Transverse colon (tissue), 4 donors: ENCODE measurements at regions not wholly inside any gene's neighbourhood (a gene's known extent, or its start where the extent isn't known, plus 50 kb on each side); places are given as distances from the start of the nearest gene placed in this dataset.

Experiments used
- DNase-seq: peaks from one replicate; pipeline ENCODE4 v3.0.0-alpha.2; 2019
- H3K27ac ChIP-seq, 4 donors: fragments of 200-600 bp; sonication (generic); 2 replicates each; pipeline ENCODE4 v1.5.1; 2016 to 2018; ENCODE audit warnings: inconsistent platforms in 4 of 4
- H3K27me3 ChIP-seq: fragments of 200-600 bp; sonication (generic); 2 replicates; pipeline ENCODE4 v1.5.1; 2017; ENCODE audit warnings: inconsistent platforms
- H3K36me3 ChIP-seq, 4 donors: fragments of 200-600 bp; sonication (generic); 2 replicates each; pipeline ENCODE4 v1.5.1; 2017 to 2019; ENCODE audit warnings: inconsistent platforms in 4 of 4
- H3K4me1 ChIP-seq, 4 donors: fragments of 200-600 bp; sonication (generic); 2 replicates each; pipeline ENCODE4 v1.5.1; 2017 to 2020; ENCODE audit warnings: inconsistent platforms in 4 of 4
- H3K4me3 ChIP-seq, 4 donors: fragments of 200-600 bp; sonication (generic); 1 replicate in 1 of 4; 2 replicates in 3 of 4; pipeline versions ENCODE4 v1.5.1 to v1.6.1; 2017 to 2019; ENCODE audit warnings: inconsistent platforms in 4 of 4
- H3K9me3 ChIP-seq, 2 donors: fragments of 200-600 bp; sonication (generic); 2 replicates each; pipeline ENCODE4 v1.5.1; 2017 to 2019; ENCODE audit warnings: inconsistent platforms in 2 of 2
- CTCF ChIP-seq, 5 experiments: fragments of 200-600 bp in 3 of 5; fragments of 450-650 bp in 2 of 5; sonication (generic) in 3 of 5; IDR thresholded peaks; 1 replicate in 2 of 5; 2 replicates in 3 of 5; pipeline ENCODE4 v1.5.1; 2016 to 2017; ENCODE audit warnings: antibody characterized with exemption in 5 of 5, inconsistent platforms in 3 of 5, mild to moderate bottlenecking in 2 of 5, moderate library complexity in 1 of 5
- EP300 ChIP-seq: sonication (generic); formaldehyde crosslinking; IDR thresholded peaks from one replicate; pipeline ENCODE4 v1.6.1; 2017; ENCODE audit warnings: antibody characterized with exemption, low read depth
- POLR2A ChIP-seq: fragments of 450-650 bp; IDR thresholded peaks from one replicate; pipeline ENCODE4 v1.6.1; 2016; ENCODE audit warnings: antibody characterized with exemption, mild to moderate bottlenecking, moderate library complexity
- POLR2AphosphoS5 ChIP-seq, 3 donors: sonication (generic); formaldehyde crosslinking; IDR thresholded peaks; one replicate each; pipeline ENCODE4 v1.6.1; 2016; ENCODE audit warnings: antibody characterized with exemption in 3 of 3
- WGBS, 2 donors: methylation state at CpG; one replicate each; pipeline ENCODE4 v1.1.5; 2018; ENCODE audit warnings: low coverage in 1 of 2; 5-methylcytosine and 5-hydroxymethylcytosine counted together
- in situ Hi-C, 4 donors: fragments of 200-750 bp; cut with MboI; loops; one replicate each; pipeline versions ENCODE4 v1.15.0 to v1.15.1; 2017; ENCODE audit warnings: low sequenced_read_pairs in 3 of 4, low pct_ligation_motif_present in 1 of 4, low pct_unique_long_range_greater_than_20kb in 1 of 4
- intact Hi-C: fragments of 100-400 bp; cut with DNase I; formaldehyde crosslinking; loops from one replicate; pipeline ENCODE4 v1.15.1; 2023; ENCODE audit warnings: low total_unique reads

- in situ Hi-C loops: no loop called here
- H3K4me1 ChIP-seq: no peaks in the 10 kb centered on the region
- WGBS, 2 donors: 94% methylated on average over 5 to 11 of the region's 11 CpGs
- TF ChIP-seq EP300 (no peak), POLR2A (no peak), CTCF (IDR thresholded peaks at IDR 0.05) (no peak), POLR2AphosphoS5 (IDR thresholded peaks at IDR 0.05) (no peak)
- DNase-seq: no peak
- H3K27ac ChIP-seq: no peak overlapping the region
- H3K27me3 ChIP-seq: peaks cover 4% of the 10 kb centered on the region
- intact Hi-C loops: no loop called here
- no peak overlapping the region for H3K4me3 ChIP-seq
- no peaks in the 10 kb centered on the region for H3K9me3 ChIP-seq
- H3K36me3 ChIP-seq: no peaks in the 10 kb centered on the region
Measured at GRCh38 chr7:50837965-50838364, 55.3 kb upstream of the GRB10 start.

DNA sequence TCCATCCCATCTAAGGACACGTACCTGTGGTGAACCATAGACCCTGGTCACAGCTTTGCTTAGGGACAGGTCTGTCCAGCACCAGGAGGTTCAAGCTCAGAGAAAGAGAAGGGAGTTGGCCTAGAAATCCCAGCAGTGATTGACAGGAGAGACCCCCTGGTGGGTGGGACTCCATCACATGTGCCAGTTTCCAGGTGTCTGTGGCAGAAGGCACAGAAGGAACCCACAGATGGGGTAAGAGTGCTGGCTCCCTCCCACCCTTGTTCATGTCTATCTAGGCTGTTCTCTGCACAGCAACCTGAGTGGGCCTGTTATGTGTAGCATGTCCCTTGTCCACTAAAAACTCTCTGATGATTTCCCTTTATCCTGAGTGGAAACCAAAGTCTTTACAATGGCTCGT is 54.0 kb upstream of the GRB10 start:
- no peak overlapping the region for H3K4me3 ChIP-seq
- 74 to 100% methylated on average over 1 to 2 of the region's 2 CpGs for WGBS, 2 donors
- no peaks in the 10 kb centered on the region for H3K4me1 ChIP-seq
- intact Hi-C loops (no loop called here), in situ Hi-C loops (no loop called here)
- H3K27me3 ChIP-seq: peaks cover 8% of the 10 kb centered on the region
- TF ChIP-seq CTCF (IDR thresholded peaks at IDR 0.05) (no peak), POLR2AphosphoS5 (IDR thresholded peaks at IDR 0.05) (no peak), EP300 (no peak), POLR2A (no peak)
- H3K36me3 ChIP-seq: no peaks in the 10 kb centered on the region
- no peaks in the 10 kb centered on the region for H3K9me3 ChIP-seq
- DNase-seq: no peak
- no peak overlapping the region for H3K27ac ChIP-seq

DNA sequence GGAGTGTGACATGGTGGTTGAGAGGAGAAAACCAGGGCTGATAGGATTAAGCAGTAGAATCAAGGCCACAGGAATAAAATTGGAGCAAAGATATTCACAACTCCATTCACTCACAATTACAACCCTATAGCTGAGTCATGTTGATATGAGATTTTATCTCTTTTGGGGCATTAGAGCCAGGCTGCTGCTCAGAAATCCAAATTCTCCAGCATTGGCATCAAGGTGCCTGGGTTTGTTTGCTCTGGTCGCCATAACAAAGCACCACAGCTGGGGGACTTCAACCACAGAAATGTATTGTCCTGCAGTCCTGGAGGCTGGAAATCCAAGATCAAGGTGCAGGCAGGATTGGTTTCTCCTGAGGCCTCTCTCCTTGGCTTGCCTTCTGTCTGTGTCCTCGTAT is 52.5 kb upstream of the GRB10 start:
- no peak for DNase-seq
- intact Hi-C loops (no loop called here), in situ Hi-C loops (no loop called here)
- H3K9me3 ChIP-seq: no peaks in the 10 kb centered on the region
- H3K4me3 ChIP-seq: no peak overlapping the region
- 83% methylated on average over 2 of the region's 2 CpGs; no CpG with 5 or more reads in 1 of the 2 donors for WGBS, 2 donors
- no peaks in the 10 kb centered on the region for H3K4me1 ChIP-seq
- H3K27me3 ChIP-seq: peaks cover 10% of the 10 kb centered on the region
- TF ChIP-seq CTCF (IDR thresholded peaks at IDR 0.05) (no peak), POLR2A (no peak), POLR2AphosphoS5 (IDR thresholded peaks at IDR 0.05) (no peak), EP300 (no peak)
- H3K27ac ChIP-seq: no peak overlapping the region
- H3K36me3 ChIP-seq: no peaks in the 10 kb centered on the region

DNA sequence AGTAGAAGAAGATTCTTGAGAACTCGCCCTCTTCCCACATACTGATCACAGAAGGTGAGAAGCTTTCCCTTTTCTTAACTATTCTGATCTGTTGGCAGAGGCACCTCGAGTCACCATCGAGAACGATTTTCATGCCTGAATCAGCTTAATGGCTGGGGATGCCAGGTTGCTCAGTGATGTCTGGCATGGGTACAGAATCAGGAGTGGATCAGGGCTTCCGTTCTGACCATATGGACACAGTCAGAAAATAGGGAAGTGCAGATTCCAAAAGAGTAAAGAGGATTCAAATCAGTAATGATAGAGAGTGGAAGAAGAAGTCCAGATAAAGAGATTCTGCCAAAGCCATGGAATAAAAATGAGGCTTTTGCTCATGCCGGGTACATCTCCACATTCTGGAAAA is 52.0 kb upstream of the GRB10 start:
- 81 to 87% methylated on average over 3 to 6 of the region's 6 CpGs for WGBS, 2 donors
- in situ Hi-C loops (no loop called here), intact Hi-C loops (no loop called here)
- H3K4me1 ChIP-seq: no peaks in the 10 kb centered on the region
- H3K27ac ChIP-seq: no peak overlapping the region
- no peaks in the 10 kb centered on the region for H3K36me3 ChIP-seq
- no peak overlapping the region for H3K4me3 ChIP-seq
- no peak for DNase-seq
- H3K9me3 ChIP-seq: no peaks in the 10 kb centered on the region
- no peak for TF ChIP-seq CTCF (IDR thresholded peaks at IDR 0.05)
- no peak for TF ChIP-seq POLR2AphosphoS5 (IDR thresholded peaks at IDR 0.05)
- no peak for TF ChIP-seq POLR2A
- peaks cover 10% of the 10 kb centered on the region for H3K27me3 ChIP-seq
